ENCODE measurements at regions not wholly inside any gene's neighbourhood (a gene's known extent, or its start where the extent isn't known, plus 50 kb on each side); places are given as distances from the start of the nearest gene placed in this dataset.
"Not testable (repeated sequence)": the region's sequence is repeated elsewhere in the genome, so short reads cannot be mapped to it uniquely, and the experiment has no call there.

DNA sequence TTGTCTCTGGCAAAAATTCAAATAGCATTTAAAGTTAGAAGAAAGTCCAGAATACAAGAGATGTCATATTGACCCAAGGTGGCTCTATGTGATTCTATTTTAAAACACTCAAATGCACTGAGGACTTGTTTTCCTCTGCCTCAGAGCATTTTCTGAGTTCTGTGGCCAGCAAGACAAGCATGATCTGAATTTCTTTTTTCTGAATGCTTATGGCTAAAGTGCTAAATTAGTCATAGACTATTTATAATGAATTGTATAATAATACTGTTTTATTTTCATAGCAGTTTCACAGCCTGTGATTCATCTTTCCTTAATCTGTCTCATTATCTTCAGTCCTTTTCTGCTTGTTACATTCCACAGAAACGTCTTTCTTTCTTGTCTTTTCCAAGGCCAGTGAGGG, 63.9 kb upstream of the SEC22B start:
- TF ChIP-seq, protein P1, sequence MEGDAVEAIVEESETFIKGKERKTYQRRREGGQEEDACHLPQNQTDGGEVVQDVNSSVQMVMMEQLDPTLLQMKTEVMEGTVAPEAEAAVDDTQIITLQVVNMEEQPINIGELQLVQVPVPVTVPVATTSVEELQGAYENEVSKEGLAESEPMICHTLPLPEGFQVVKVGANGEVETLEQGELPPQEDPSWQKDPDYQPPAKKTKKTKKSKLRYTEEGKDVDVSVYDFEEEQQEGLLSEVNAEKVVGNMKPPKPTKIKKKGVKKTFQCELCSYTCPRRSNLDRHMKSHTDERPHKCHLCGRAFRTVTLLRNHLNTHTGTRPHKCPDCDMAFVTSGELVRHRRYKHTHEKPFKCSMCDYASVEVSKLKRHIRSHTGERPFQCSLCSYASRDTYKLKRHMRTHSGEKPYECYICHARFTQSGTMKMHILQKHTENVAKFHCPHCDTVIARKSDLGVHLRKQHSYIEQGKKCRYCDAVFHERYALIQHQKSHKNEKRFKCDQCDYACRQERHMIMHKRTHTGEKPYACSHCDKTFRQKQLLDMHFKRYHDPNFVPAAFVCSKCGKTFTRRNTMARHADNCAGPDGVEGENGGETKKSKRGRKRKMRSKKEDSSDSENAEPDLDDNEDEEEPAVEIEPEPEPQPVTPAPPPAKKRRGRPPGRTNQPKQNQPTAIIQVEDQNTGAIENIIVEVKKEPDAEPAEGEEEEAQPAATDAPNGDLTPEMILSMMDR (IDR thresholded peaks at IDR 0.05; ENCODE audit: low read length) = not testable (repeated sequence)
- not testable (repeated sequence) for TF ChIP-seq EZH2 (IDR thresholded peaks at IDR 0.05; ENCODE audit: borderline replicate concordance, low read length)

Data from OCI-LY1 (cell line).